ENCODE measurements at regions not wholly inside any gene's neighbourhood (a gene's known extent, or its start where the extent isn't known, plus 50 kb on each side); places are given as distances from the start of the nearest gene placed in this dataset.

GRCh38 chr9:108553111-108553635, 302.6 kb downstream of the ACTL7B start:
- ATAC-seq: no peak
- H3K4me2 ChIP-seq: no peak overlapping the region
- H3K36me3 Mint-ChIP-seq (ENCODE audit: low read depth): no peaks in the 10 kb centered on the region

More at GRCh38 chr9:108553111-108553635, 302.6 kb downstream of the ACTL7B start:
- H3K27me3 Mint-ChIP-seq (ENCODE audit: insufficient read depth, low read depth, poor library complexity): no peaks in the 10 kb centered on the region
- H3K4me1 ChIP-seq (ENCODE audit: insufficient read depth): no peaks in the 10 kb centered on the region
- TF ChIP-seq CREB1 (CRISPR knock-in tag; IDR thresholded peaks at IDR 0.05; ENCODE audit: low read depth): no peak
- TF ChIP-seq EZH2phosphoT487 (IDR thresholded peaks at IDR 0.05; ENCODE audit: unreplicated experiment): no peak
- TF ChIP-seq ZNF462 (CRISPR knock-in tag; IDR thresholded peaks at IDR 0.05): no peak
- no peak for TF ChIP-seq CTCF (conservative IDR thresholded peaks at IDR 0.05; ENCODE audit: low read depth in 2 of 2)
- no peak for TF ChIP-seq ETS1 (IDR thresholded peaks at IDR 0.05)
- TF ChIP-seq EZH2 (IDR thresholded peaks at IDR 0.05; ENCODE audit: low read depth, unreplicated experiment): no peak
- TF ChIP-seq ZNF114 (CRISPR knock-in tag; IDR thresholded peaks at IDR 0.05): no peak
- TF ChIP-seq REST (IDR thresholded peaks at IDR 0.05; ENCODE audit: unreplicated experiment): no peak
- no peak for TF ChIP-seq STAT1 (IDR thresholded peaks at IDR 0.05; ENCODE audit: unreplicated experiment)
- no peak for TF ChIP-seq JUNB (IDR thresholded peaks at IDR 0.05; ENCODE audit: unreplicated experiment)
- TF ChIP-seq NANOG (IDR thresholded peaks at IDR 0.05; ENCODE audit: borderline replicate concordance): no peak
- no peak for TF ChIP-seq POLR2AphosphoS5 (IDR thresholded peaks at IDR 0.05; ENCODE audit: low read depth)
- TF ChIP-seq ZNF331 (CRISPR knock-in tag; IDR thresholded peaks at IDR 0.05; ENCODE audit: low read depth): no peak
- no peaks in the 10 kb centered on the region for H3K27me3 ChIP-seq (ENCODE audit: insufficient read depth)
- H3K79me2 ChIP-seq (replicated peaks; ENCODE audit: insufficient read depth): no peaks in the 10 kb centered on the region
- H3K4me3 Mint-ChIP-seq: no peak overlapping the region
- H3K4me3 ChIP-seq: no peak overlapping the region
- H3K4me1 Mint-ChIP-seq: peaks cover 6% of the 10 kb centered on the region; the same call in 2 of the 3 replicates
- H3K27ac ChIP-seq (ENCODE audit: low read depth): no peak overlapping the region
- H3K9me2 ChIP-seq (ENCODE audit: insufficient read depth): peaks cover 3% of the 10 kb centered on the region; the same call in 1 of the 2 replicates
- DNase-seq (ENCODE audit: low spot score): no peak
- H3F3A ChIP-seq (replicated peaks; ENCODE audit: low read depth): no peaks in the 10 kb centered on the region
- H3K27ac Mint-ChIP-seq: no peak overlapping the region
- no peaks in the 10 kb centered on the region for H4K20me1 ChIP-seq (replicated peaks; ENCODE audit: insufficient read depth)
- H3K36me3 ChIP-seq (ENCODE audit: insufficient read depth): no peaks in the 10 kb centered on the region
- H3K9me3 Mint-ChIP-seq: no peaks in the 10 kb centered on the region
- H2AFZ ChIP-seq: no peak overlapping the region

Data from GM23338 (cell line).